ENCODE measurements at regions not wholly inside any gene's neighbourhood (a gene's known extent, or its start where the extent isn't known, plus 50 kb on each side); places are given as distances from the start of the nearest gene placed in this dataset.

- in situ Hi-C loops (cut with MboI; ENCODE audit: low pct_unique_long_range_greater_than_20kb, low sequenced_read_pairs, unreplicated experiment), result no loop called here
- TF ChIP-seq CTCF (IDR thresholded peaks at IDR 0.05; ENCODE audit: extremely low read depth, insufficient read depth, missing control alignments), result no peak
- DNase-seq (ENCODE audit: low spot score), result no peak
Observed at GRCh38 chr1:226495716-226496115, 52.8 kb upstream of the STUM start.

GRCh38 chr1:226496453-226497015 lies 52.0 kb upstream of the STUM start:
- in situ Hi-C loops (cut with MboI; ENCODE audit: low pct_unique_long_range_greater_than_20kb, low sequenced_read_pairs, unreplicated experiment), result no loop called here
- DNase-seq (ENCODE audit: low spot score), result no peak
- TF ChIP-seq CTCF (IDR thresholded peaks at IDR 0.05; ENCODE audit: extremely low read depth, insufficient read depth, missing control alignments), result no peak

- no peak for DNase-seq (ENCODE audit: low spot score)
- in situ Hi-C loops (cut with MboI; ENCODE audit: low pct_unique_long_range_greater_than_20kb, low sequenced_read_pairs, unreplicated experiment), result no loop called here
- no peak for TF ChIP-seq CTCF (IDR thresholded peaks at IDR 0.05; ENCODE audit: extremely low read depth, insufficient read depth, missing control alignments)
Observed at GRCh38 chr1:226497276-226497833, 51.2 kb upstream of the STUM start.

DNA sequence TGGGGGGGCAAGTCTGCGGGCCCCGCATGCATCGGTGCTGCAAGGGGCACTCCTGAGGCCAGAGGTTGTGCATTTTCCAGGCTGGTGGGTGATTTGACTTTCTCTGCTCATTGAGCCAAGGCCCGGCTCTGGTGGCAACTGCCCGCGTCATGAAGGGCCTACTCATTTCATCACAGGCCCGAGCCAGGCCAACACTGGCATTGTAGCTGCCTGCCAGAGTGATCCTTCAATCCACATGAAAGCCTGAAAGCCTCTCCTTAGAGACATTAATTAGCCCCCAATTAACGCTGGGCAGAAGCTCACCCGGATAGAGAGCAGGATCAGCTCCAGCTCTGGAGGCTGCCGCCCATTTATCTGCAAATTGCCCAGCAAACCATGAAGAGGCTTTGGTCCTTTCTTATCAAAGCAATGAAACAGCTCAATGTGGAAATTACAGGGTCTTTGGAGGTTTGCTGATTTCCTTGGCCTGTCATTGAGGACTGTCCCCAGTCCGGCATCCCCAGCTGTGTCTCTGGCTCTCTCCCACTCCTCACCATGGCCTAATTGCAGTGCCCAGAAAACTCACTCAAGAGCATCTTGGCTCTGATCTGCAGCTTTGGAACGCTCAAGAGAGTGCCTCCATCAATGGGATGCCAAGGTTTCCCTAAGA lies 50.4 kb upstream of the STUM start:
- DNase-seq (ENCODE audit: low spot score), result no peak
- in situ Hi-C loops (cut with MboI; ENCODE audit: low pct_unique_long_range_greater_than_20kb, low sequenced_read_pairs, unreplicated experiment), result no loop called here
- TF ChIP-seq CTCF (IDR thresholded peaks at IDR 0.05; ENCODE audit: extremely low read depth, insufficient read depth, missing control alignments), result no peak

- no peak for DNase-seq (ENCODE audit: low spot score)
- TF ChIP-seq CTCF (IDR thresholded peaks at IDR 0.05; ENCODE audit: extremely low read depth, insufficient read depth, missing control alignments), result no peak
- in situ Hi-C loops (cut with MboI; ENCODE audit: low pct_unique_long_range_greater_than_20kb, low sequenced_read_pairs, unreplicated experiment), result no loop called here
Observed at GRCh38 chr1:226498640-226499008, 49.9 kb upstream of the STUM start.

All from GM13977 (cell line).